Esophagus (tissue), 2 donors: ENCODE measurements at regions not wholly inside any gene's neighbourhood (a gene's known extent, or its start where the extent isn't known, plus 50 kb on each side); places are given as distances from the start of the nearest gene placed in this dataset.
A peak's percentile ranks its signal among the peaks of the same experiment; 100 is the strongest.

ENCODE experiments used
- H3K27ac ChIP-seq, 2 donors: one replicate each; pipeline ENCODE4 v1.5.1; 2013; ENCODE audit warnings: low read depth in 2 of 2, mild to moderate bottlenecking in 2 of 2, inconsistent platforms in 1 of 2, low read length in 1 of 2, moderate library complexity in 1 of 2
- H3K27me3 ChIP-seq, 2 donors: one replicate each; pipeline ENCODE4 v1.6.1; 2013; ENCODE audit warnings: low read length in 2 of 2, control low read depth in 1 of 2, mild to moderate bottlenecking in 1 of 2; ENCODE audit not compliant: insufficient read depth in 2 of 2, control insufficient read depth in 1 of 2
- H3K36me3 ChIP-seq, 2 donors: one replicate each; pipeline ENCODE4 v1.6.1; 2013; ENCODE audit warnings: low read length in 1 of 2; ENCODE audit not compliant: control insufficient read depth in 2 of 2, insufficient read depth in 2 of 2
- H3K4me1 ChIP-seq, 2 donors: one replicate each; pipeline ENCODE4 v1.6.1; 2013; ENCODE audit warnings: low read length in 1 of 2; ENCODE audit not compliant: control insufficient read depth in 2 of 2, insufficient read depth in 2 of 2
- H3K4me3 ChIP-seq, 2 donors: one replicate each; pipeline ENCODE4 v1.5.1; 2013; ENCODE audit warnings: low read length in 2 of 2, mild to moderate bottlenecking in 2 of 2, low read depth in 1 of 2, moderate library complexity in 1 of 2
- H3K9me3 ChIP-seq, 2 donors: one replicate each; pipeline ENCODE4 v1.6.1; 2013; ENCODE audit warnings: mild to moderate bottlenecking in 2 of 2, low read depth in 1 of 2, low read length in 1 of 2, moderate library complexity in 1 of 2; ENCODE audit not compliant: control insufficient read depth in 2 of 2, insufficient read depth in 1 of 2
- WGBS, 2 donors: extraction: QIAGEN DNeasy Blood & Tissue Kit; methylation state at CpG; one replicate each; pipeline ENCODE4 v1.1.7; 2013; 5-methylcytosine and 5-hydroxymethylcytosine counted together
- donor health status: healthy with polysubstance abuse.
- donor health status: Bipolar disorder and iron deficiency.

- Histone ChIP-seq H3K36me3 (no peaks in the 10 kb centered on the region), H3K4me3 (no peak overlapping the region), H3K9me3 (no peaks in the 10 kb centered on the region), H3K4me1 (peaks cover 5 to 8% of the 10 kb centered on the region in 2 donors), H3K27ac (no peak overlapping the region), H3K27me3 (peaks cover 0 to 3% of the 10 kb centered on the region in 2 donors)
- 52 to 59% methylated on average over 4 of the region's 4 CpGs for WGBS, 2 donors
Measured at GRCh38 chr4:24476282-24476681, 108.1 kb downstream of the DHX15 start.

GRCh38 chr4:24475756-24476155 lies 108.6 kb downstream of the DHX15 start:
- Histone ChIP-seq H3K4me1 (peaks cover 5 to 8% of the 10 kb centered on the region in 2 donors), H3K27ac (no peak overlapping the region), H3K36me3 (no peaks in the 10 kb centered on the region), H3K4me3 (no peak overlapping the region), H3K9me3 (no peaks in the 10 kb centered on the region), H3K27me3 (peaks cover 0 to 6% of the 10 kb centered on the region in 2 donors)
- 65 to 79% methylated on average over 3 of the region's 3 CpGs for WGBS, 2 donors

GRCh38 chr4:24473309-24473721 lies 111.0 kb downstream of the DHX15 start:
- WGBS, 2 donors: 2 to 3% methylated on average over 13 of the region's 13 CpGs
- H3K9me3 ChIP-seq: no peaks in the 10 kb centered on the region
- H3K27me3 ChIP-seq: peaks cover 0 to 6% of the 10 kb centered on the region in 2 donors
- no peaks in the 10 kb centered on the region for H3K36me3 ChIP-seq
- H3K4me3 ChIP-seq: peak overlapping the region; percentile 62 to 65
- peak overlapping the region in 1 of 2 donors; percentile 47 for H3K27ac ChIP-seq
- H3K4me1 ChIP-seq: peaks cover 5 to 13% of the 10 kb centered on the region in 2 donors

GRCh38 chr4:24472514-24473308 lies 111.6 kb downstream of the DHX15 start:
- Histone ChIP-seq H3K4me3 (peak overlapping the region; percentile 62 to 65), H3K36me3 (no peaks in the 10 kb centered on the region), H3K27ac (peak overlapping the region in 1 of 2 donors; percentile 47), H3K9me3 (no peaks in the 10 kb centered on the region), H3K27me3 (peaks cover 0 to 6% of the 10 kb centered on the region in 2 donors), H3K4me1 (peaks cover 5 to 13% of the 10 kb centered on the region in 2 donors)
- WGBS, 2 donors: 0% methylated on average over 77 to 93 of the region's 93 CpGs

- WGBS, 2 donors: 1% methylated on average over 21 of the region's 21 CpGs
Measured at GRCh38 chr4:24472161-24472510, 112.2 kb downstream of the DHX15 start.

GRCh38 chr4:24471486-24472160 lies 112.7 kb downstream of the DHX15 start:
- Histone ChIP-seq H3K9me3 (no peaks in the 10 kb centered on the region), H3K36me3 (no peaks in the 10 kb centered on the region), H3K27ac (peak overlapping the region in 1 of 2 donors; percentile 38), H3K4me1 (peaks cover 5 to 13% of the 10 kb centered on the region in 2 donors), H3K4me3 (peak overlapping the region; percentile 37 to 65), H3K27me3 (peaks cover 0 to 6% of the 10 kb centered on the region in 2 donors)
- WGBS, 2 donors: 0 to 1% methylated on average over 38 to 50 of the region's 50 CpGs

More at GRCh38 chr4:24472161-24472510, 112.2 kb downstream of the DHX15 start:
- Histone ChIP-seq H3K4me1 (peaks cover 5 to 13% of the 10 kb centered on the region in 2 donors), H3K9me3 (no peaks in the 10 kb centered on the region), H3K36me3 (no peaks in the 10 kb centered on the region), H3K27me3 (peaks cover 0 to 6% of the 10 kb centered on the region in 2 donors), H3K27ac (peak overlapping the region in 1 of 2 donors; percentile 45), H3K4me3 (peak overlapping the region; percentile 37 to 65)

GRCh38 chr4:24470666-24471485 lies 113.5 kb downstream of the DHX15 start:
- peak overlapping the region; percentile 43 to 65 for H3K4me3 ChIP-seq
- peak overlapping the region; percentile 13 to 58 for H3K27ac ChIP-seq
- WGBS, 2 donors: 0 to 1% methylated on average over 76 to 90 of the region's 90 CpGs
- no peaks in the 10 kb centered on the region for H3K36me3 ChIP-seq
- H3K9me3 ChIP-seq: no peaks in the 10 kb centered on the region
- H3K4me1 ChIP-seq: peaks cover 5 to 13% of the 10 kb centered on the region in 2 donors
- peaks cover 0 to 6% of the 10 kb centered on the region in 2 donors for H3K27me3 ChIP-seq

GRCh38 chr4:24468071-24468470 lies 116.3 kb downstream of the DHX15 start:
- Histone ChIP-seq H3K27ac (no peak overlapping the region), H3K4me3 (no peak overlapping the region), H3K36me3 (no peaks in the 10 kb centered on the region), H3K9me3 (no peaks in the 10 kb centered on the region), H3K4me1 (peaks cover 5 to 13% of the 10 kb centered on the region in 2 donors), H3K27me3 (peaks cover 0 to 6% of the 10 kb centered on the region in 2 donors)
- 85 to 88% methylated on average over 5 of the region's 5 CpGs for WGBS, 2 donors

- H3K27me3 ChIP-seq: no peaks in the 10 kb centered on the region
- 81 to 84% methylated on average over 7 of the region's 7 CpGs for WGBS, 2 donors
- H3K27ac ChIP-seq: no peak overlapping the region
- H3K9me3 ChIP-seq: no peaks in the 10 kb centered on the region
- H3K4me3 ChIP-seq: no peak overlapping the region
- no peaks in the 10 kb centered on the region for H3K36me3 ChIP-seq
- H3K4me1 ChIP-seq: no peaks in the 10 kb centered on the region
Measured at GRCh38 chr4:24464566-24464965, 119.8 kb downstream of the DHX15 start.
